ENCODE measurements at regions not wholly inside any gene's neighbourhood (a gene's known extent, or its start where the extent isn't known, plus 50 kb on each side); places are given as distances from the start of the nearest gene placed in this dataset.

DNA sequence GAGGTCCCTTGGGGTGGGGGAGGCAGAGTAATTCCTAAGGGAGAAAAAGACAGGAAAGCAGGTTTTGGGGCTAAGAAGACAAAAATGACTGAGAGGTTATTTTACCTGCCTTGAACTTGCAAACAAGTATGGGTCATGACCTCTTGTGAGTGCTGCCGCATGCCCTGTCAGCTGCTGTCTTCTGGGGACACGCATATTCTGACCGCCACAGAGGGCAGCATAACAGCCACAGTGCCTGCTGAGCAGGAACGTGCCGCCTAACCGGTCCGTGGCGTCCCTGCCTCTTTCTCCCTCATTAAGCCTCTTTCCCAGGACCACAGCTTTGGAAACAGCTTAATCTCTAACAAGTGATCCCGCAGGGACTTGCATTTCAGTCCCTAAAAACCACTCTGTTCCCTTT lies 51.3 kb upstream of the KCNA1 start:
- DNase-seq (ENCODE audit: low read depth in 2 of 2) = no peak

DNA sequence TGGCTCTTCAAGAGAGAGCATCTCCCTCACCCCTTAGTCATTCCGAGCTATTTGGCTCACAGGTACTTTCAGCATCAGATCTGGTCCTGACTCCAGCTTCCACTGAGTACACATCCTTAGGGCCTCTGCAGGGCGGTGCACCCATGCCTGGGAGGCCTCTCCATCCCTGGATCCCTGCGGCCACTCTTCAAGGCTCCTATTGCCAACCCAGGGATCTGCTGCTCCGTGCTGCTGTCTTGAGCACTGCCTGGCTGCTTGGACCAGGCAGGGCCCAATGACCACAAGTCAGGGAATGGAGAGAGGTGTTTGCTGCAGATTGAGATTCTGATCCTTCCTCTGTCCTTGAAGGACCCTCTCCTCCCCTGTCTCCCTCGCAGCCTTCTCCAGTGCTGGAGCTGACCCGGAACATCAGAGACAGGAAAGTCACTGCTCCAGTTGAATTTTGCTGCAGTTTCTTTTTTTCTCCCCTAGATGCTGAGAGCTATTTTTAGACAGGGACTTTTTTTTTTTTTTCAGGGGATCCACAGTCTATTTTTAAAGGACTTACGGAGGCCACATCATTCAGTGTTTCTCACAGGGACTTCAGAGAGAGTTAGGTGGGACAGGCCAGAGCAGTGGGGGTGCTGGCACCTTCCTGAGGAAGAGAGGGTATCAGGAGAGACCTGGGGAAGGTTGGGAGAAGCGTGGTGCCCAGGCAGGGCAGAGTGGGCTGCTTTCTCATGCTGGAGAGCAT lies 50.1 kb upstream of the KCNA1 start:
- DNase-seq (ENCODE audit: low read depth in 2 of 2) = no peak
